ENCODE measurements at regions not wholly inside any gene's neighbourhood (a gene's known extent, or its start where the extent isn't known, plus 50 kb on each side); places are given as distances from the start of the nearest gene placed in this dataset.

DNA sequence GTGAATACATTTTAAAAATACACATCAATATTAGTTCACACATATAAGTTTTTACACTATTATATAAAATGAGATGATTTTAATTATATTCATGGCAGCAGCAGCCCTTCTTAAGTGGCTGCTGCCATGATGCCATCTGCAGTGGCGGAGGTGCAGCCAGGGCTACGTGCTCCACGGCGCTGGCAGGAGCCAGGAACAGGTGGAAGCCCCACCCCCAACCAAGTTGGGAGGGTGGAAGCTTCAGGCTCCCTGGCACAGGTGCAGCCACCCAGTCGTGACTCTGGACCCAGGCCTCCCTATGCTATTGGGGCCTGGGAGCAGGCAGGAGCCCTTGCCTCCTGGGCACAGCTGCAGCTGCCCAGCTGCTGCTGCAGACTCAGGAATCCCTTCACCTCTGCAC is 646.9 kb upstream of the PCDH9 start:
- no peak for DNase-seq (ENCODE audit: low read depth in 4 of 4, low spot score in 3 of 4)

DNA sequence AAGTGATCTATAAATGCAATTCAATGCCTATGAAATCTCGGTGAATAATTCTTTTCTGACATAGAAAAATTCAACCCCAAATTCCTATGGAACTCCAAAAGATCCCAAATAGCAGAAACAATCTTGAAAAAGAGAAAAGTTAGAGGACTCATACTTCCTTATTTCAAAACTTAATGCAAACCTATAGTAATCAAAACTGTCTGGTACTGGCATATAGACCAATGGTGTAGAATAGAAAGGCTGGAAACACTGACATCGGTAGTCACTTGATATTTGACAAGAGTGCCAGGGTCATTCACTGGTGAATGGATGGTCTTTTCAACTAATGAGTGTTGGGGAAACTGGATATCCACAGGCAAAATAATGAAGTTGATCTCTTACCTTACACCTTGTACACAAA is 637.1 kb upstream of the PCDH9 start:
- DNase-seq (ENCODE audit: low read depth in 4 of 4, low spot score in 3 of 4) = no peak

DNA sequence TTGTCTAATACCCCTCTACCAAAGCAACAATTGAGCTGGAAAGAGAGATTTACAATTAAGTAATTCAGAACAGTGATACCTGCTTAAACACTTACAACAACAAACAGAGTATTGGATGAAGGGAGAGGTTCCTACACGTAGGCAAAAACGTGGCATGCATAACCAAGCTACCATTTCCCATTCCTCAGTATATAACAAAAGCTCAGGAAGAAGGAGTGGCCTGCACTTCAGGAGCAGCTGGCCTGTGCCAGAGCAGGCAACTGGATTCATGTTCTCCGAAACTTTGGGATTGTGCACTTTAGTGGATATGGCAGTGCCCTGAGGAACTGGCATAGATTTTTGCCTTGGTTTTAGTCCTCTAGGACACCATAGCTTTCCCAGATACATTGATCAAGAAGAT is 630.2 kb upstream of the PCDH9 start:
- DNase-seq (ENCODE audit: low read depth in 4 of 4, low spot score in 3 of 4) = no peak

DNA sequence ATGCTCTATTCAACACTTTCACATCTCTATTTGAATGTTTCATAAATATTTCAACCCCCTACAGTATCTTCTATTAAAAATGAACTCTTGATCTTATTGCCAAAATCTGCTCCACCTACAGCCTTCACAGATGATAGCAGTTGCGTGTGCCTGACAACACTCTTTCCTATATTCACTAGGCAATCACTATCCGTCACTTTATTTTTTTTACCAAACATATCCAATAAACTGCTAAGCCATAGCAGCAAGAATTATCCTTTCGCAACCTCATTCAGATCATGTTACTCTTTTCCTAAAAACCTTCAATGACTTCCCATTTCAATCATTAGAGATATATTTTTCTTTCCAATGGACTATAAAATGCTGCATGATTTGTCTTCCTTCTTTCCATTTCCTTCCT is 629.8 kb upstream of the PCDH9 start:
- DNase-seq (ENCODE audit: low read depth in 4 of 4, low spot score in 3 of 4) = no peak

DNA sequence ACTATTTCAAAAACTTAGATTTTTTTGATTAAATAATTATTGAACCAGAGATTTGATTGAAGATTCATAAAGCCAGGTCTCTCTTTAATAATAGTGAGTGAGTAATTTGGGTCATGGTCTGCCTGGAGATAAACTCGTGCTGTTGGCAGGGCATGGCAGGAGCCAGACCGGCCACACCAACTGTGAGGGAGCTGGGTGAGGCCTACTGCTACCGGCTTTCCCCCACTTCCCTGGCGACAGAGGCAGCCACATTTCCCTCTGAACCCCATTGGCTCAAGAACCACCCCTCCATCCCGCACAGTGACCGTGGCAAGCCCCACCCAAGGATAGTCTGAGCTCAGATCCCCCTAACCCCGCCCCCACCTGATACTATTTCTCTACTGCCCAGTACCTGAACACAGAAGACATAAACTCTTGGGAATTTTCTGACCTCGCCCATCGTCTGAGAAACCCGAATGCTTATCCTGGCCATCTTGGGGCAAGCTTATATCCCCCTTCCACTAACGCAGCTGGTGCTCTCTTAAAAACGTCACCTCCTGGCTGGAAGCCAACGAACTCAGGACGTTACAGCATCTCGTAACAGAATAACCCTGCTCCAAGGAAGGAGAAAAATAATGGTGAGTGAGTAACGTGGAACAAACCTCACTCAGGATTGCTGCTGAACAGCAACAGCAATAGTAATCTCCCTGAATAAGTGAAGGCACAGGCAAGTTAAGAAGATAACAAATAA is 627.6 kb upstream of the PCDH9 start:
- no peak for DNase-seq (ENCODE audit: low read depth in 4 of 4, low spot score in 3 of 4)

DNA sequence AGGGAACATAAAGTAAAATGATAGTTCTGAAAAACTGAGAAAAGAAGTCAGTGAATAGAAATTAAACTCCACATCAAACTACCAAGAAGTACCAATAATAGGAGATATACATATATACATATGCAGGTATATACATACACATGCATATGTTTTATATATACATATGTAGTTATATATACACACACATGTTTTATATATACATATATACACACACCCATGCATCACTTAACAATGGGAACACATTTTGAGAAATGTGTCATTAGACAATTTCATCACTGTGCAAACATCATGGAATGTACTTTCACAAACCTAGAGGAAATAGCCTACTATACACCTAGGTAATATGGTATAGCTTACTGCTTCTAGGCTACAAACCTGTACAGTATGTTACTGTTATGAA is 626.8 kb upstream of the PCDH9 start:
- DNase-seq (ENCODE audit: low read depth in 4 of 4, low spot score in 3 of 4) = no peak

DNA sequence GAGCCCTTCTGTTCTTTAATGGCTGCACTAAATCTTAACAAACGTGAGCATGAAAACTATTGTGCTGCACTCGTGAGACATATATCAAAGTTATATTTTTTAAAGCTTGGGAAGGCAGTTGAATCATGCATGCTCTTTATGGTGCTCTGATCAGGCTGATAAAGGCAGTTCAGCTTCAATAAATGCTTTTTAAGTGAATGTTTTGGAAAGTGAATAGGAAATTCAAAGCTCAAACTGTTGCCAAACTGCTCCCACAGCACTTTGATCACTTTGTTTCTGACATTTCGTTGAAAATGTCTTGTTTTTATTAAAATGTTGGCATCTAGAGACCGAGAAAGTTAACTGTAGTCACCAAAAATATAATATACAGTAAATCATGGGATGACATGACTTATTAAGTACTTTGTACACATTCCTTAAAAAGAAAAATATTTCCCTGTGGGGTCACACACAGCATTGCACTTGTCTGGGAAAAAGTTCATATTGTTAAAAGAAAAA is 625.7 kb upstream of the PCDH9 start:
- peak in 1 of 4 donors; percentile 8 for DNase-seq (ENCODE audit: low read depth in 4 of 4, low spot score in 3 of 4)

DNA sequence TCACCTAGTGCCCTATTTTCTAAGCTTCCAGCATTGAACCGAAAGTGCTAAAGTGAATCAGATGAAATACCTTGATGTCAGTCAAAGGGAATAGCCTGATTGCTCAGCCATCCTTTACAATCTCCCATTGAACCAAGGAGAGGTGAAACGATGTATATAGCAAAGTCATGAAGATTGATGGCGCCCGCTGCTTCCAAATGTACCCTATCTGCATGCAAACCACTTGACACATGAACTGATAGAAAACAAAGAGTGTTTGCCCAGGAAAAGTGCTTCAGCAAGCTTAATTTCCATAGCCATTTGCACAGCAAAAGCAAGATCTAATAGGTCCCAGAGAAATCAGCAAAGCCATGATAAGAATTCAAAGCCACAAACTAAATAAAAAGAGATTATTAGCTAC is 624.9 kb upstream of the PCDH9 start:
- no peak for DNase-seq (ENCODE audit: low read depth in 4 of 4, low spot score in 3 of 4)

DNA sequence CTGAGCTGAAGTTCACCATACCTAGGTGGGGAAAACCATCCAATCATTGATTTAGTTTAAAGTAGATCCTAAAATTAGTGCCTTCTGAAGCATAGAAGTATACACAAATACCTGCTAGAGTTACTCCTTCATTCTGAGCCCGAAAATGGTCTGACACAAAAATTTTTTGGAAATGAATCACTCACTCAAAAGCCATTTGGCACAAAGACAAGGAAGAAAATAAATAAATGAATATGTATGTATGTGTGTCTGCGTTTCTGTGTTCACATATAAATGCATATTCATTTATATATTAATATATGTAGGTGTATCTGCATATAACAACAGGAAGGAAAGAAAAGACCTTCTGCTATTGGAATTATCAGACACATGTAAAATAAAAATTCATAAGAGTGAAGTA is 614.4 kb upstream of the PCDH9 start:
- no peak for DNase-seq (ENCODE audit: low read depth in 4 of 4, low spot score in 3 of 4)

DNA sequence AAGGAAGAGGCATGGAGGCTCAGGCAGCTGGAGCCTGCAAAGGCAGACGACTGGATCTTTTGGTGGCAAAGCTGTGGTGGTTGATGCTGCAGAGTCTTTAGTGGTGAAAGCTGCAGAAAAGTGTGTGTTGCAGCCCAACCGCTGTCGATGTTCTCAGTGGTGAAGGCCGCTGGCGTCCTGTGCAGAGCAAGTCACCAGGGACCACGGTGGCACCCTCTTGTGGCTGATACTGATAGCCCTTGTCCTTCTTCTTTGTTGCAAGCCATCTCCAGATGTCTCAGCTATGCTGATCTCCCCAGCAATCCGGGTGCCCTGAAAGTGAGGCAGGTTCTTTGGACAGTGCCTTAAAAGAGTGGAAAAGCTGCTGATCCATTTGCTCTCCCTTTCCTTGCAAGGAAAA is 610.9 kb upstream of the PCDH9 start:
- DNase-seq (ENCODE audit: low read depth in 4 of 4, low spot score in 3 of 4) = no peak

DNA sequence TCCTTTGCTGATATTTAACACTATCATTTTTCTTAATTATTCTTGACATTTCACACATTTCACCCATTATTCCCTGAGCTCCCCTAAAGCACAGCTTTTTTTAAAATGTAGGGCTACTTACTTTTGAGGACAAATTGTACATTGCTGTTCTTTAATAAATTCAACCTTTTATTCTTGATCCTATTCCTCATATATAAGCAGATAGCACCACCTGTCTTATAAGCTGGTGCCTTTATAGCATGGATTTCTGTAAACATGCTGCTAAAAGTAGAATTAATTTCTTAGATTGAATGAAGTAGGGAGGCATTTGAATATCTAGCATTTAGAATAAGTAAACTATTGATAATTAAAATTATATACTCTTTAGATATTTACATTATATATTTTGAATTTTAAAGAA is 603.4 kb upstream of the PCDH9 start:
- no peak for DNase-seq (ENCODE audit: low read depth in 4 of 4, low spot score in 3 of 4)

DNA sequence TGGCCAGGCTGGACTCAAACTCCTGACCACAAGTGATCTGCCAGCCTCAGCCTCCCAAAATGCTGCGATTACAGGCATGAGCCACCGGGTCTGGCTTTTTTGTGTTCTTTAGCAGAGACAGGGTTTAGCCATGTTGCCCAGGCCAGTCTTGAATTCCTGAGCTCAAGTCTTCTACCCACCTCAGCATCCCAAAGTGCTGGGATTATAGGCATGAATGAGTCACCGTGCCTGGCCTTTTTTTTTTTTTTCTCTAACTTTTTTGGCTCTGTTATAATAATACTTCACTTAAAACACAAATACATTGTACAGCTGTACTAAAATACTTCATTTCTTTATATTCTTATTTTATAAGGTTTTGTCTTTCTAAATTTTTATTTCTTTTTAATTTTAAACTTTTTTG is 599.5 kb upstream of the PCDH9 start:
- no peak for DNase-seq (ENCODE audit: low read depth in 4 of 4, low spot score in 3 of 4)

DNA sequence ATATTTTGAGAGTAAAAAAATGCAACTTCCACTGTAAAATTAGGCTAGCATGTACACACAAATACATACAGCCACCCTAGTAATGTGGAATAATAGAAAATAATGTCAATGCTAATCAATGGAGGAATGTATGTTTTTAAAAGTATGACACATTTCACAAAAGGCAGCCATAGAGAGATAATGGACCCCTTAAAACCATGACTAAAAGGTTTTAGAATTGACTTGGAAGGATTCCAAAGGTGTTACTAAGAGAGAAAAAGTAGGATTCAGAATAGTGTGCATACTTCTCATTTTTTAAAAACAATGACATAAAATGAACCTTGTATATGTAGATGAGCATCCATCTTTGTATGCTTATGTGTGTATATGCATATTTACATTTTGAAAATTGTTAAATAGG is 597.9 kb upstream of the PCDH9 start:
- no peak for DNase-seq (ENCODE audit: low read depth in 4 of 4, low spot score in 3 of 4)

DNA sequence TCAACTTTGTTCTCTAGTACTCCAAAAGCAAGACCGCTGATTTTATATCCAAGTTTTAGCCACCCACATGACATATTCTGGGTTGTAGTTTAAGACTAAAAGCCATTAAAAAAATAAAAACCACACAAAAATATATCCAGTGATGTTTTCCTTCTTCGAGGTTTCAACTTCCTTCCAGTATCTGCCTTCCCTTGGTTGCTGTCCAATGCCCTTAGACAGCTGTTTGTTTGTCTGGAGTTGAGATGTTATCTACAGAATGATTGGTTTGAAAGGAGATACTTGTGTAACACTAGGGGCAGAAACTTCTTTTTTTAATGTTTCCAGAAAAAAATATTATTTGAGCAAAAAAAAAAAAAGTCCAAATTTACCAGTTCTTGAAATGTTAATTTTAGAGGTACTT is 591.5 kb upstream of the PCDH9 start:
- DNase-seq (ENCODE audit: low read depth in 4 of 4, low spot score in 3 of 4) = no peak

DNA sequence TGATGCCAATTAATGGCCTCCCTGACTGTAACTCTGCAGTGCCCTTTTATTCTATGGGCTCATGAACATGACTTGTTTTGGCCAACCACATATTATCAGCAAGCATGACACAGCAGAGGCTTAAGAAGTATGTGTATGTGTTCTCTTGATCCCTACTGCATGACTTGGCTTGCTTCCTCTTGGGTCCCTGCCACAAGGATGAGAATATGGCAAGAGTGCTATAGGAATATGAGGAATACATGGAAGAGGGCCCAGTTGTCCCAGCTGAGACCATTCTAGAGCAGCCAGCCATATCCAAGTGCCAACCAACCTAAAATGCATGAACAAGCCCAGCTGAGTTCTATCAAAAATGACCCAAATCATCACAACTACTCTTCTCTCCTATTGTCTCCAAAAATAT is 576.7 kb upstream of the PCDH9 start:
- no peak for DNase-seq (ENCODE audit: low read depth in 4 of 4, low spot score in 3 of 4)

DNA sequence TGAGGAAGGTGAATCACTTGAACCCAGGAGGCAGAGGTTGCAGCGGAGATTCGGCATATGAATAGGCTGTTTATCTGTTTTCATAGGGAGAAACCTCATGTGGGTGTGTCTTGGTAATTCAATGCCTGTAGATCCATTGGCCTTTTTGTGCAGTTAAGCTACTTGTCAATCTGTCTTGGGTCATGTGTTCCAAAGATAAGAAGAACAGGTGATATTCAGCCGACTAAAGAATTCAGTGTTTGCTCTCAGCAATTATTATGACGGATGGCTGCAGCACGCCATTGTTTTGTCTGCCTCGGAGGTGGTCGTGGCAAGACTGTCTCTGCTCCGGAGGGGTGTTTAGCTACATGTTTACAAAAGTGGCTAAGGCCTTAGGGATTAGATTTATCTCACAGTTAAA is 573.0 kb upstream of the PCDH9 start:
- DNase-seq (ENCODE audit: low read depth in 4 of 4, low spot score in 3 of 4) = no peak

DNA sequence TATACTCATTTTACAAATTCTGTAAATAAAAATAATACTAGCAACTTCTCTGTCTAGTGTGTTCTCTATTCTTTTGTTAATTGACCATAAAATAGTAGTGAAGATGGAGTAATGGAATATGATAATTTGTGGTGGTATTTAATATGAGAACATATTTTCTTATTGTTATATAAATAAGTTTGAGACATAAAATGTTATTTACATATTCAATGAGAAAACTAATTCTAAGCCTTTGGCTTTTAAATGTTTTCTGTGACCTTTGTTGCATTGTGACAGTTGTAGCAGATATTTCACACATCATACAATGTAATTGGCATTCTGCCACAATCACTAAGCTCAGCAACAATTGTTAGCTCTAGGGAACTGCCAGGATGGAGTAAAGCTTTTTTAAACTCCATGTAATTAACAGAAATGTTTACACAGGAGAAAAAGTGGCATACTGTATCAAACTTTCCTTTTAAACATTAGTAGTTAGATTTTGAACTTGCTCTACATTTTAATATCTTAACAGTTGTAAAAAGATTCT is 562.1 kb upstream of the PCDH9 start:
- no peak for DNase-seq (ENCODE audit: low read depth in 4 of 4, low spot score in 3 of 4)

DNA sequence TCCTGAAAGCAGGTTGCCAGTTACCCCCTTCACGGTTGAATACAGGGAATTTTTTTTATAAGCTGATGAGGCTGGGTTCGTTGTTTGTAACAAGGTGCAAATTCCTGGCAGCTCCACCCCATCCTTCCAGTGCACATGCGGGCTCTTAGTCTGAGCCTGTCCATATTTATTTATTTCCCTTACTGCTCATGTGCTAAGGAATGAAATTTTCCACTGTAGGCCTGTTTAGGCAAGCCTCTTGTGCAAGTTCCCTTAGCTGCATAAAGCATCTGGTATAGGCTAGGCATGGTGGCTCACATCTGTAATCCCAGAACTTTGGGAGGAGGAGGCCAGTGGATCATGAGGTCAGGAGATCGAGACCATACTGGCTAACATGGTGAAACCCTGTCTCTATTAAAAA is 560.9 kb upstream of the PCDH9 start:
- DNase-seq (ENCODE audit: low read depth in 4 of 4, low spot score in 3 of 4) = no peak

DNA sequence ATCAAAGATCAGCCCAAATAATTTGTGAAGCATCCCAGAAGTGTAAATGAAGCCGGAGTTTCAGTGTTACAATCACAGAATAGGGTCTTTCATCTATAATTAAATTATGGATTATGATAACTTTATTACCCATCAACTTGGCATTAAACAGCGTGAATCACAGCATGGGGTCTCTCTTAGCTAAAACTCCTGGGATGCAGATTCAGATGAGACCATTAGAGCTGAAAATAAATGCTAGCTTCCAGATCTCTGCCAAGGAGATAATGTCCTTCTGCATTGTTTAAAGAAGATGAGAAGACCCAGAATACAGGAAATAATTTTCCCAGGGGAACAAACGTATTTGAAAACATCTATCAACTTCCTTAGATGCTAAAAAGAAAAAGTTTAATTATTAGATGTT is 546.0 kb upstream of the PCDH9 start:
- no peak for DNase-seq (ENCODE audit: low read depth in 4 of 4, low spot score in 3 of 4)

DNA sequence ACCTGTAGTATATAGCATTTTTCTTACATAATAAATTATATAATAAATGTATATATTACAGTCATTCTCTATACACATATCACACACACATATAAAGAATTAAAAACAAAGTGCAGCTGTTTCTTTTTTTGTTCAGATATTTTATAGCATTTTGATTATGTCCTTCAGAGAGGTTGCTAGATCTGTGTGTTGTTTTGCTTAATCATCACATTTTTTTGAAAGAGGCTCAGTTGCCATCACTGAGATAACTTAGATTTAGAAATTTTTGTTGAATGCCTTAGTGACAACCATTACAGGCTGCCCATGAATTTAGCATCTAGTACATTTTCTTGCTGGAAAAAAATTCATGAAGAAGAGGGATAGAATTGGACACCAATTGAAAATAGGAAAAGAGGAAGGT is 545.2 kb upstream of the PCDH9 start:
- no peak for DNase-seq (ENCODE audit: low read depth in 4 of 4, low spot score in 3 of 4)

DNA sequence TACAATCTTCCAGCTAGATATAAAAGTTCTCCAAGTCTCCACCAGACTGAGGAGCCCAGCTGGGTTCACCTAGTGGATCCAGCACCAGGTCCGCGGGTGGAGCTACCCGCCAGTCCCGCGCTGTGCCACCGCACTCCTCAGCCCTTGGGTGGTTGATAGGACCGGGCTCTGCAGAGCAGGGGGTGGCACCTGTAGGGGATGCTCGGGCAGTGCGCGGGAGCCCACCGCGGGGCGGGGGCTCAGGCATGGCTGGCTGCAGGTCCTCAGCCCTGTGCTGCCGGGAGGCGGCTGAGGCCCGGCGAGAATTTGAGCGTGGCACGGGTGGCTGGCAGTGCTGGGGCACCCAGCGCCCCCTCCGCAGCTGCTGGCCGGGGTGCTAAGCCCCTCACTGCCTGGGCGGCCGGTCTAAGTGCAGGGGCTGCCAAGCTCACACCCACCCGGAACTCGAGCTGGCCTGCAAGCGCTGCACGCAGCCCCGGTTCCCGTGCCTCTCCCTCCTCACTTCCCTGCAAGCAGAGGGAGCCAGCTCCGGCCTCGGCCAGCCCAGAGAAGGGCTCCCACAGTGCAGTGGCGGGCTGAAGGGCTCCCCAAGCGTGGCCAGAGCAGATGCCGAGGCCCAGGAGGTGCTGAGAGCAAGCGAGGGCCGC is 542.8 kb upstream of the PCDH9 start:
- no peak for DNase-seq (ENCODE audit: low read depth in 4 of 4, low spot score in 3 of 4)

DNA sequence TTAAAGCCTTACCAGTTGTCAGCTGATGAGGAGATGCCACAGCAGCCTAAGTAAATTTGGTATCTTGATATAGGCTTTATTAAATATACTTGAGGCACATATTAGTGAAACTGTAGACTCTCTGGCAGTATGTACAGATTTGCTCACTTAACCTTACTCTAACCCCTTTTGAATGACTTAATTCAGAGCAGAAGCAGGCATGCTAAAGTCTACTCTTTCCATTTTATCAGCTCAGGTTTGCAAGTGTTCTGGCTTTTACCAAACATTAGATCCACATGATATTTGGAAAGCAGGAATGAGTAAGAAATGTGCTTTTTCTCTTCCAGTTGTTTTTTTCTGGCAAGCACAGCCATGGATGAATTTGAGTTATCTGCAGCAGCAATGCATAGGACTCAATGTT is 541.0 kb upstream of the PCDH9 start:
- no peak for DNase-seq (ENCODE audit: low read depth in 4 of 4, low spot score in 3 of 4)

DNA sequence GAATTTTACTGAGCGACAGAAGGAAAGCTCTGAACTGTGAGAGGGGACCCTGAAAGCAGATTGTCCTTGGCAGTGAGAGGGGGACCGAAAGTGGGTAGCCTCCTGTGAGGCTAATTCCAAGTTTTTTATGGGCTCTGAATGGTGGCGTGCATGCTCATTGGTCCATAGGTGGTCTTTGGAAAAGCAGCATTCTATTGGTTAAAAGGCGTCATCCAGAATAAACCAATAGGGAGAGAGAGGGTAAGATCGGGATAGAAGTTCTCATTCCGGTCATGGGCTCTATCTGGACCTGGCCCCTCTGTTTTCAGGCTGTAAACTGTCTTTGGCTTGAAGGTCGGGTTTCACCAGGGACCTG is 539.8 kb upstream of the PCDH9 start:
- DNase-seq (ENCODE audit: low read depth in 4 of 4, low spot score in 3 of 4) = no peak
